Heart left ventricle (tissue), 16 donors: ENCODE measurements at regions not wholly inside any gene's neighbourhood (a gene's known extent, or its start where the extent isn't known, plus 50 kb on each side); places are given as distances from the start of the nearest gene placed in this dataset.
"Not testable (repeated sequence)": the region's sequence is repeated elsewhere in the genome, so short reads cannot be mapped to it uniquely, and the experiment has no call there.

Source experiments
- ATAC-seq, 4 donors: fragments of 200-7000 bp; cut with Tn5 transposase; one replicate each; pipeline ENCODE4 v1.9.1; 2020 to 2022; ENCODE audit warnings: moderate library complexity in 4 of 4, mild to moderate bottlenecking in 3 of 4, moderate number of reproducible peaks in 1 of 4
- DNase-seq, 5 donors: peaks; one replicate each; pipeline ENCODE4 v3.0.0-alpha.2; 2020
- H3K27ac ChIP-seq, 12 donors: fragments of 200-600 bp; sonication (generic) in 4 of 12; one replicate each; pipeline versions ENCODE4 v1.5.0 to v1.8.0; 2016 to 2022; ENCODE audit warnings: mild to moderate bottlenecking in 2 of 12
- H3K27me3 ChIP-seq, 9 donors: fragments of 200-600 bp; sonication (generic) in 2 of 9; one replicate each; pipeline versions ENCODE4 v1.5.1 to v1.8.0; 2016 to 2022; ENCODE audit warnings: mild to moderate bottlenecking in 3 of 9
- H3K36me3 ChIP-seq, 9 donors: fragments of 200-600 bp; sonication (generic) in 2 of 9; one replicate each; pipeline versions ENCODE4 v1.5.0 to v1.8.0; 2018 to 2022; ENCODE audit warnings: mild to moderate bottlenecking in 2 of 9
- H3K4me1 ChIP-seq, 12 donors: fragments of 200-600 bp; sonication (generic) in 4 of 12; one replicate each; pipeline versions ENCODE4 v1.5.0 to v1.8.0; 2016 to 2022; ENCODE audit warnings: mild to moderate bottlenecking in 3 of 12
- H3K4me3 ChIP-seq, 12 donors: fragments of 200-600 bp; sonication (generic) in 4 of 12; one replicate each; pipeline versions ENCODE4 v1.5.0 to v1.8.0; 2017 to 2022; ENCODE audit warnings: mild to moderate bottlenecking in 9 of 12, moderate library complexity in 4 of 12
- H3K9me3 ChIP-seq, 12 donors: fragments of 200-600 bp; sonication (generic) in 4 of 12; one replicate each; pipeline versions ENCODE4 v1.5.0 to v1.8.0; 2016 to 2022; ENCODE audit warnings: mild to moderate bottlenecking in 1 of 12
- CTCF ChIP-seq, 12 donors: fragments of 200-600 bp; sonication (generic) in 4 of 12; IDR thresholded peaks; one replicate each; pipeline versions ENCODE4 v1.5.0 to v1.8.0; 2018 to 2022; ENCODE audit warnings: antibody characterized with exemption in 12 of 12, mild to moderate bottlenecking in 5 of 12
- POLR2A ChIP-seq, 2 donors: fragments of 450-650 bp; IDR thresholded peaks; one replicate each; pipeline ENCODE4 v1.6.1; 2017; ENCODE audit warnings: antibody characterized with exemption in 2 of 2, mild to moderate bottlenecking in 2 of 2, moderate library complexity in 2 of 2
- WGBS, 4 donors: extraction: QIAGEN DNeasy Blood & Tissue Kit in 2 of 4; methylation state at CpG; one replicate each; pipeline versions ENCODE4 v1.1.5 to v1.1.7; 2013 to 2018; 5-methylcytosine and 5-hydroxymethylcytosine counted together
- intact Hi-C, 10 donors: fragments of 100-400 bp; cut with DNase I; formaldehyde crosslinking; loops; one replicate each; pipeline versions ENCODE4 v1.11.1 to v1.14.2; 2022
- donor health status: ischemic (EF 13 %, LVEDD 7.1; RV severe dilation, severe dysfunction).
- donor health status: healthy with polysubstance abuse.
- donor health status: DM: no; HTN: yes; CAD: no.
- donor health status: DM: no; HTN: no; CAD: no.
- donor health status: ischemic (EF 25% LVEDD 6.9; RV normal size, moderate dysfunction).
- donor health status: ischemic (EF 25% LVEDD 5.7; RV mildly dilated, moderate dysfunction).
- donor health status: healthy.
- donor health status: DM: yes; HTN: yes; CAD: no.
- donor health status: ischemic (EF 35%, LVEDD 5.7; RV mildly dilated, moderate dysfunction).
- donor health status: nonischemic (EF 11% LVEDD 7.7; RV severe dilation, severe dysfunction).
- donor health status: DM: yes; HTN: yes; CAD: no.
- donor health status: PGD.
- donor health status: ischemic (EF 29% LVEDD 5.4; RV normal size, mild dysfunction).
- donor health status: nonischemic (EF 23%, LVEDD 6.1; RV moderate dilation, normal function).

GRCh38 chr15:89003865-89004725 is 84.2 kb upstream of the ABHD2 start:
- 51 to 57% (median 52%) methylated on average over 11 of the region's 11 CpGs for WGBS, 4 donors
- Histone ChIP-seq H3K9me3 (no peaks in the 10 kb centered on the region), H3K4me1 (peaks cover 0 to 29% (median 12%) of the 10 kb centered on the region in 12 donors), H3K27me3 (no peaks in the 10 kb centered on the region), H3K4me3 (no peak overlapping the region), H3K27ac (no peak overlapping the region), H3K36me3 (no peaks in the 10 kb centered on the region)
- DNase-seq, result peak in 4 of 5 donors; percentile 58 to 79 (median 61)
- ATAC-seq, result peak; percentile 68 to 91 (median 86)
- intact Hi-C loops, result loop anchor here (1.0 to 5.0 kb wide), 4 partner anchors 97 to 102 kb away; no protein-coding TSS in a partner anchor
- TF ChIP-seq POLR2A (IDR thresholded peaks at IDR 0.05) (no peak), CTCF (IDR thresholded peaks at IDR 0.05) (peak; percentile 27 to 70 (median 59))

GRCh38 chr15:89004726-89005030 is 83.6 kb upstream of the ABHD2 start:
- H3K4me1 ChIP-seq, result peaks cover 0 to 29% (median 12%) of the 10 kb centered on the region in 12 donors
- H3K27ac ChIP-seq, result no peak overlapping the region
- DNase-seq (no peak), ATAC-seq (no peak)
- 84 to 88% (median 86%) methylated on average over 4 of the region's 4 CpGs for WGBS, 4 donors
- intact Hi-C loops, result loop anchor here in 8 of 10 donors (1.0 to 5.0 kb wide), 4 partner anchors 97 to 102 kb away; no protein-coding TSS in a partner anchor
- no peak overlapping the region for H3K4me3 ChIP-seq
- no peaks in the 10 kb centered on the region for H3K36me3 ChIP-seq
- H3K27me3 ChIP-seq, result no peaks in the 10 kb centered on the region
- TF ChIP-seq POLR2A (IDR thresholded peaks at IDR 0.05), result no peak
- no peak for TF ChIP-seq CTCF (IDR thresholded peaks at IDR 0.05)
- no peaks in the 10 kb centered on the region for H3K9me3 ChIP-seq

GRCh38 chr15:89007527-89007926 is 80.7 kb upstream of the ABHD2 start:
- H3K36me3 ChIP-seq, H3K27me3 ChIP-seq, H3K27ac ChIP-seq, intact Hi-C loops, H3K4me3 ChIP-seq, H3K9me3 ChIP-seq, DNase-seq, ATAC-seq: not testable (repeated sequence)
- WGBS, 4 donors, result 89 to 94% (median 92%) methylated on average over 9 of the region's 9 CpGs
- peaks cover 0 to 15% (median 6%) of the 10 kb centered on the region in 12 donors for H3K4me1 ChIP-seq

GRCh38 chr15:89007989-89008388 is 80.3 kb upstream of the ABHD2 start:
- H3K4me1 ChIP-seq, result peaks cover 0 to 11% (median 1%) of the 10 kb centered on the region in 12 donors

More at GRCh38 chr15:89007989-89008388, 80.3 kb upstream of the ABHD2 start:
- Histone ChIP-seq H3K36me3 (no peaks in the 10 kb centered on the region), H3K27ac (no peak overlapping the region), H3K27me3 (no peaks in the 10 kb centered on the region), H3K4me3 (no peak overlapping the region), H3K9me3 (no peaks in the 10 kb centered on the region)
- intact Hi-C loops, result no loop called here
- ATAC-seq (no peak), DNase-seq (no peak)
- TF ChIP-seq POLR2A (IDR thresholded peaks at IDR 0.05) (no peak), CTCF (IDR thresholded peaks at IDR 0.05) (no peak)
